K562 (cell line): ENCODE measurements at regions not wholly inside any gene's neighbourhood (a gene's known extent, or its start where the extent isn't known, plus 50 kb on each side); places are given as distances from the start of the nearest gene placed in this dataset.

ENCODE experiments used
- ATAC-seq: fragments of 200-7000 bp; cut with Tn5 transposase; 3 replicates; pipeline ENCODE4 v1.9.1; 2020; ENCODE audit warnings: moderate library complexity
- BruUV-seq: library from RNA; stranded (reverse); fragments of 400-500 nt; replicated peaks from 2 replicates; lab custom pipeline; 2021; lab: Mats Ljungman, UMichigan
- CTCF ChIA-PET: fragments of 300-600 bp; formaldehyde crosslinking; extraction: SDS; loops from one replicate; lab custom pipeline; 2021; ENCODE audit warnings: low intra/inter-chr PET ratio; lab: Yijun Ruan, JAX
- POLR2A ChIA-PET: fragments of 300-600, 350-650 bp; sonication (Branson Sonifier 250); formaldehyde crosslinking; extraction: SDS; loops from one replicate; lab custom pipeline; 2021; ENCODE audit warnings: antibody characterized with exemption, inconsistent platforms; lab: Yijun Ruan, JAX
- DNase-seq, 4 experiments: peaks; one replicate each; pipeline versions ENCODE4 v3.0.0 to v3.0.0-alpha.2; 2011 to 2018; ENCODE audit warnings: low spot score in 3 of 4, mixed read lengths in 3 of 4; ENCODE audit errors: extremely low read depth in 1 of 4
- FAIRE-seq: peaks from 2 replicates; lab custom pipeline; 2011; peaks lifted over from hg19 to GRCh38; lab: Jason Lieb, UNC
- H2AFZ ChIP-seq: 2 replicates; pipeline ENCODE4 v1.6.0; 2011; ENCODE audit warnings: low read depth, low read length, control low read depth, inconsistent platforms
- H3K27ac ChIP-seq: fragments of 200-600 bp; 3 replicates; pipeline ENCODE4 v1.8.0; 2011; ENCODE audit warnings: low read depth, mild to moderate bottlenecking, control low read depth, inconsistent platforms, low read length, moderate library complexity, mixed read lengths; ENCODE audit errors: extremely low read depth
- H3K27me3 ChIP-seq, 2 experiments: fragments of 300-600 bp in 1 of 2; 2 replicates in 1 of 2; 3 replicates in 1 of 2; pipeline versions ENCODE4 v1.6.0 to v1.8.0; 2011; ENCODE audit warnings: inconsistent platforms in 2 of 2, low read length in 2 of 2, mild to moderate bottlenecking in 1 of 2, mixed read lengths in 1 of 2, moderate library complexity in 1 of 2; ENCODE audit not compliant: control insufficient read depth in 2 of 2, insufficient read depth in 2 of 2
- H3K36me3 ChIP-seq: fragments of 300-600 bp; 3 replicates; pipeline ENCODE4 v1.8.0; 2011; ENCODE audit warnings: mild to moderate bottlenecking, low read length, inconsistent platforms; ENCODE audit not compliant: control insufficient read depth, insufficient read depth
- H3K4me1 ChIP-seq, 2 experiments: fragments of 200-600 bp in 1 of 2; replicated peaks in 1 of 2; 2 replicates in 1 of 2; 3 replicates in 1 of 2; pipeline versions ENCODE4 v1.5.1 to v1.8.0; 2011; ENCODE audit warnings: inconsistent platforms in 2 of 2, low read length in 2 of 2, mild to moderate bottlenecking in 1 of 2, mixed read lengths in 1 of 2, moderate library complexity in 1 of 2; ENCODE audit not compliant: control insufficient read depth in 2 of 2, insufficient read depth in 2 of 2
- H3K4me2 ChIP-seq: 2 replicates; pipeline ENCODE4 v1.6.1; 2011; ENCODE audit warnings: low read length, control low read depth, inconsistent platforms, mixed read lengths; ENCODE audit not compliant: insufficient read depth
- H3K4me3 ChIP-seq: fragments of 200-600 bp; sonication (generic), shearing (Covaris generic); 2 replicates; pipeline ENCODE4 v1.5.1; 2016; ENCODE audit warnings: control low read depth, inconsistent platforms
- H3K79me2 ChIP-seq: fragments of 200-600 bp; 3 replicates; pipeline ENCODE4 v1.8.0; 2011; ENCODE audit warnings: low read length, inconsistent platforms; ENCODE audit not compliant: control insufficient read depth, insufficient read depth
- H3K9ac ChIP-seq, 2 experiments: 2 replicates each; pipeline versions ENCODE4 v1.6.0 to v1.6.1; 2011; ENCODE audit warnings: low read depth in 2 of 2, low read length in 2 of 2, control low read depth in 1 of 2, inconsistent platforms in 1 of 2, mild to moderate bottlenecking in 1 of 2, mixed read lengths in 1 of 2; ENCODE audit not compliant: insufficient read depth in 1 of 2
- H3K9me1 ChIP-seq: one replicate; pipeline ENCODE4 v1.6.0; 2011; ENCODE audit warnings: inconsistent platforms, mild to moderate bottlenecking, low read length, moderate library complexity; ENCODE audit not compliant: control insufficient read depth, insufficient read depth
- H3K9me3 ChIP-seq: replicated peaks from 2 replicates; pipeline ENCODE4 v1.5.1; 2011; ENCODE audit warnings: low read depth, low read length, inconsistent platforms; ENCODE audit not compliant: control insufficient read depth, insufficient read depth
- H4K20me1 ChIP-seq: replicated peaks from 2 replicates; pipeline ENCODE4 v1.6.1; 2011; ENCODE audit warnings: low read length, inconsistent platforms, mixed read lengths; ENCODE audit not compliant: control insufficient read depth, insufficient read depth
- ARID3B ChIP-seq: fragments of 250-450 bp; sonication (Bioruptor Pico); IDR thresholded peaks from 2 replicates; pipeline ENCODE4 v1.4.0; 2020; ENCODE audit warnings: borderline replicate concordance
- FUS ChIP-seq: fragments of 200-400 bp; formaldehyde crosslinking; optimal IDR thresholded peaks from 2 replicates; pipeline ENCODE3; 2017; ENCODE audit warnings: low read depth, low read length
- GATAD2B ChIP-seq: fragments of 450-650 bp; IDR thresholded peaks from 2 replicates; pipeline ENCODE4 v1.6.1; 2017; ENCODE audit warnings: mild to moderate bottlenecking, borderline replicate concordance
- GTF2A2 ChIP-seq: IDR thresholded peaks from 2 replicates; pipeline ENCODE4 v1.6.1; 2016; ENCODE audit warnings: mild to moderate bottlenecking, missing genetic modification characterization, missing compliant biosample characterization
- NFIC ChIP-seq: fragments of 450-650 bp; IDR thresholded peaks from 2 replicates; pipeline ENCODE4 v1.6.1; 2017; ENCODE audit warnings: mild to moderate bottlenecking, inconsistent platforms
- PRDM10 ChIP-seq: fragments of 450-650 bp; IDR thresholded peaks from 2 replicates; pipeline ENCODE4 v1.6.1; 2018; ENCODE audit not compliant: partially characterized antibody
- ZBED1 ChIP-seq: IDR thresholded peaks from 2 replicates; pipeline ENCODE4 v1.6.1; 2014
- ZBTB1 ChIP-seq: sonication (generic); formaldehyde crosslinking; IDR thresholded peaks from 2 replicates; pipeline ENCODE4 v1.8.1; 2023; ENCODE audit warnings: missing genetic modification reagents, low read depth, mild to moderate bottlenecking, borderline replicate concordance
- ZNF146 ChIP-seq: IDR thresholded peaks from one replicate; pipeline ENCODE4 v1.6.1; 2018; ENCODE audit warnings: missing compliant biosample characterization; ENCODE audit not compliant: unreplicated experiment
- ZNF589 ChIP-seq: fragments of 200-800 bp; sonication (Bioruptor generic); IDR thresholded peaks from 2 replicates; pipeline ENCODE4 v1.6.1; 2016; ENCODE audit warnings: low read depth, missing genetic modification characterization, missing compliant biosample characterization
- WGBS: fragments of 100-300 bp; shearing (Covaris generic); methylation state at CpG from one replicate; pipeline ENCODE4 v1.1.6; 2016; ENCODE audit warnings: low coverage, mixed read lengths; ENCODE audit not compliant: insufficient coverage; ENCODE audit errors: missing lambda C conversion rate; 5-methylcytosine and 5-hydroxymethylcytosine counted together
- in situ Hi-C: fragments of 300-500 bp; cut with MboI; formaldehyde crosslinking; loops from 4 replicates; pipeline ENCODE4 v1.15.0; 2018; ENCODE audit warnings: inconsistent platforms, mixed read lengths
- intact Hi-C: fragments of 100-400 bp; cut with micrococcal nuclease; formaldehyde crosslinking; loops from 2 replicates; pipeline ENCODE4 v1.14.2; 2022

- intact Hi-C loops = loop anchor here (2.0 kb wide), 1 partner anchor 475 kb away; no protein-coding TSS in a partner anchor
Observed at GRCh38 chr5:60285910-60286309, 392.4 kb upstream of the PDE4D start.

More at GRCh38 chr5:60285910-60286309, 392.4 kb upstream of the PDE4D start:
- ATAC-seq = no peak
- WGBS = 0% methylated on average over 5 of the region's 5 CpGs
- TF ChIP-seq GTF2A2 (no peak), ZBED1 (no peak), GATAD2B (no peak), ZNF146 (no peak), ZNF589 (no peak), ZBTB1 (CRISPR knock-in tag) (no peak), ARID3B (no peak), NFIC (no peak), FUS (no peak), PRDM10 (no peak)
- TF ChIP-seq, all 486 proteins: peak for 0
- CTCF ChIA-PET = no interaction called here
- FAIRE-seq = no peak
- H2AFZ ChIP-seq = no peak overlapping the region
- no TSS peak for BruUV-seq
- H3K9me3 ChIP-seq = no peaks in the 10 kb centered on the region
- POLR2A ChIA-PET = no interaction called here
- DNase-seq = no peak
- H3K9ac ChIP-seq = no peak overlapping the region
- no peaks in the 10 kb centered on the region for H3K36me3 ChIP-seq
- in situ Hi-C loops = no loop called here
- H3K4me2 ChIP-seq = no peak overlapping the region
- no peaks in the 10 kb centered on the region for H3K9me1 ChIP-seq
- H3K4me1 ChIP-seq = no peaks in the 10 kb centered on the region
- H3K4me3 ChIP-seq = no peak overlapping the region
- no peaks in the 10 kb centered on the region for H4K20me1 ChIP-seq
- no peaks in the 10 kb centered on the region for H3K79me2 ChIP-seq
- H3K27me3 ChIP-seq = no peaks in the 10 kb centered on the region
- no peak overlapping the region for H3K27ac ChIP-seq
